Esophagus squamous epithelium (tissue), 5 donors: ENCODE measurements at regions not wholly inside any gene's neighbourhood (a gene's known extent, or its start where the extent isn't known, plus 50 kb on each side); places are given as distances from the start of the nearest gene placed in this dataset.

Experiments used
- DNase-seq: peaks from one replicate; lab custom pipeline; 2025; lab: John Stamatoyannopoulos, UW
- H3K27ac ChIP-seq, 4 donors: fragments of 200-600 bp; sonication (generic); one replicate each; pipeline ENCODE4 v1.5.1; 2016 to 2019; ENCODE audit warnings: mild to moderate bottlenecking in 1 of 4
- H3K27me3 ChIP-seq, 4 donors: fragments of 200-600 bp; sonication (generic); 1 replicate in 3 of 4; 2 replicates in 1 of 4; pipeline versions ENCODE4 v1.5.1 to v1.6.0; 2017 to 2021; ENCODE audit warnings: antibody characterized with exemption in 1 of 4
- H3K36me3 ChIP-seq, 3 donors: fragments of 200-600 bp; sonication (generic); one replicate each; pipeline ENCODE4 v1.5.1; 2016 to 2019
- H3K4me1 ChIP-seq, 3 donors: fragments of 200-600 bp; sonication (generic); one replicate each; pipeline ENCODE4 v1.5.1; 2017 to 2019
- H3K4me3 ChIP-seq, 4 donors: fragments of 200-600 bp; sonication (generic); 1 replicate in 3 of 4; 2 replicates in 1 of 4; pipeline ENCODE4 v1.5.1; 2016 to 2019; ENCODE audit warnings: mild to moderate bottlenecking in 2 of 4, moderate library complexity in 1 of 4
- H3K9me3 ChIP-seq, 3 donors: fragments of 200-600 bp; sonication (generic); one replicate each; pipeline ENCODE4 v1.5.1; 2016 to 2019
- POLR2A ChIP-seq, 4 donors: fragments of 450-650 bp; IDR thresholded peaks; one replicate each; pipeline ENCODE4 v1.6.1; 2017; ENCODE audit warnings: antibody characterized with exemption in 4 of 4, mild to moderate bottlenecking in 4 of 4, moderate library complexity in 3 of 4
- WGBS, 2 donors: methylation state at CpG; one replicate each; pipeline ENCODE4 v1.1.5; 2018; 5-methylcytosine and 5-hydroxymethylcytosine counted together
- intact Hi-C: fragments of 100-400 bp; cut with DNase I; formaldehyde crosslinking; loops from one replicate; pipeline ENCODE4 v1.15.0; 2022
- TF ChIP-seq, protein P1 (sequence below), 6 experiments: fragments of 450-650 bp in 4 of 6; fragments of 200-600 bp in 2 of 6; sonication (generic) in 2 of 6; IDR thresholded peaks; one replicate each; pipeline ENCODE4 v1.5.1; 2016 to 2019; ENCODE audit warnings: antibody characterized with exemption in 6 of 6, mild to moderate bottlenecking in 4 of 6, moderate library complexity in 4 of 6
- donor health status: DM: yes; HTN: yes; CAD: no.

GRCh38 chr3:144866476-144866875, 894.9 kb downstream of the DIPK2A start:
- Histone ChIP-seq H3K36me3 (no peaks in the 10 kb centered on the region), H3K9me3 (no peaks in the 10 kb centered on the region), H3K27ac (no peak overlapping the region), H3K27me3 (no peaks in the 10 kb centered on the region), H3K4me1 (no peaks in the 10 kb centered on the region), H3K4me3 (no peak overlapping the region)
- DNase-seq, result no peak
- 38 to 46% methylated on average over 2 of the region's 2 CpGs for WGBS, 2 donors
- TF ChIP-seq POLR2A (IDR thresholded peaks at IDR 0.05), result no peak
- TF ChIP-seq, protein P1, sequence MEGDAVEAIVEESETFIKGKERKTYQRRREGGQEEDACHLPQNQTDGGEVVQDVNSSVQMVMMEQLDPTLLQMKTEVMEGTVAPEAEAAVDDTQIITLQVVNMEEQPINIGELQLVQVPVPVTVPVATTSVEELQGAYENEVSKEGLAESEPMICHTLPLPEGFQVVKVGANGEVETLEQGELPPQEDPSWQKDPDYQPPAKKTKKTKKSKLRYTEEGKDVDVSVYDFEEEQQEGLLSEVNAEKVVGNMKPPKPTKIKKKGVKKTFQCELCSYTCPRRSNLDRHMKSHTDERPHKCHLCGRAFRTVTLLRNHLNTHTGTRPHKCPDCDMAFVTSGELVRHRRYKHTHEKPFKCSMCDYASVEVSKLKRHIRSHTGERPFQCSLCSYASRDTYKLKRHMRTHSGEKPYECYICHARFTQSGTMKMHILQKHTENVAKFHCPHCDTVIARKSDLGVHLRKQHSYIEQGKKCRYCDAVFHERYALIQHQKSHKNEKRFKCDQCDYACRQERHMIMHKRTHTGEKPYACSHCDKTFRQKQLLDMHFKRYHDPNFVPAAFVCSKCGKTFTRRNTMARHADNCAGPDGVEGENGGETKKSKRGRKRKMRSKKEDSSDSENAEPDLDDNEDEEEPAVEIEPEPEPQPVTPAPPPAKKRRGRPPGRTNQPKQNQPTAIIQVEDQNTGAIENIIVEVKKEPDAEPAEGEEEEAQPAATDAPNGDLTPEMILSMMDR (IDR thresholded peaks at IDR 0.05), result no peak
- intact Hi-C loops, result no loop called here

DNA sequence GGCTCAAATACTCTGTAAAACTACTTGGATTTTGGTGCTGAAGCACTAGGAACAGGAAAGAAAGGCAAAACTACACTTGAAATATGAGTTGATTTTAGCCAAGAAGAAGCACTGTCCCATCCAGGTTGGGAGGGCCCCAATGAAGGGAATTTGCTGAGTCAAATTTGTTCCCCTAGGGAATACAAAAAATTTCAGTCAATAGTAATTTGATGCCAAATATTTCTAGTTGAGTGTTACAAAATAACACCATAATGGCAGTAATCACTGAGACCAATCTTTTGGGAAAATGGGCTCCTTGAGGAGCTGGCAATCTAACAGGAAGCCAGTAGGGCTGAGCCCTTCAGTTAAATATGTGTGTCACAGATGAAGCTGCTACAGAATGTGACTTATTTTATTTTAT, 896.9 kb downstream of the DIPK2A start:
- Histone ChIP-seq H3K36me3 (no peaks in the 10 kb centered on the region), H3K9me3 (no peaks in the 10 kb centered on the region), H3K4me1 (no peaks in the 10 kb centered on the region), H3K27me3 (no peaks in the 10 kb centered on the region), H3K27ac (no peak overlapping the region), H3K4me3 (no peak overlapping the region)
- TF ChIP-seq, protein P1 (IDR thresholded peaks at IDR 0.05), result no peak
- no peak for TF ChIP-seq POLR2A (IDR thresholded peaks at IDR 0.05)
- intact Hi-C loops, result no loop called here
- DNase-seq, result no peak

DNA sequence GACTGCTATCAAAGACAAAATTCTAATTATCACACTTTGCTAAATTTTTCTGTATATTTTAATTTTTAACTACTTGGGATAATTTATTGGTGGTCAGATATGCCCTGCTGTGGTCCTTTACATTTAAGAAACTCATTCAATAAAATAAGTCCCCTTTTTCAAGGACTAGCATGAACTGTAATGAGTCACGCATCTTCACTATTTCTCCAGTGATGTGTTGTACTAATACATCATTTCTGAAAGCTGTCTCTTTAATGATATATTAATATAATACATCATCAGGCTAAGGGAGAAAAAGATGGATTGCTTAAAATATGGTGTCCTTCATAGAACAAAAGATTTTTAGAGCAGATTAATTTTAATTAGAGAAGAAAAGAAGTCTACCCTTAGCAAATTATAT, 901.4 kb downstream of the DIPK2A start:
- no peak overlapping the region for H3K27ac ChIP-seq
- H3K4me1 ChIP-seq, result no peaks in the 10 kb centered on the region
- H3K27me3 ChIP-seq, result no peaks in the 10 kb centered on the region
- H3K9me3 ChIP-seq, result no peaks in the 10 kb centered on the region
- no peak overlapping the region for H3K4me3 ChIP-seq
- H3K36me3 ChIP-seq, result no peaks in the 10 kb centered on the region
- 90 to 95% methylated on average over 1 of the region's 1 CpG for WGBS, 2 donors
- intact Hi-C loops, result no loop called here
- no peak for DNase-seq
- TF ChIP-seq, protein P1 (IDR thresholded peaks at IDR 0.05), result no peak
- no peak for TF ChIP-seq POLR2A (IDR thresholded peaks at IDR 0.05)

GRCh38 chr3:144875211-144875610, 903.6 kb downstream of the DIPK2A start:
- H3K27me3 ChIP-seq, result no peaks in the 10 kb centered on the region
- intact Hi-C loops, result no loop called here
- no peaks in the 10 kb centered on the region for H3K4me1 ChIP-seq
- H3K9me3 ChIP-seq, result no peaks in the 10 kb centered on the region
- no peak overlapping the region for H3K4me3 ChIP-seq
- no peak for DNase-seq
- no peaks in the 10 kb centered on the region for H3K36me3 ChIP-seq
- no peak overlapping the region for H3K27ac ChIP-seq
- no peak for TF ChIP-seq POLR2A (IDR thresholded peaks at IDR 0.05)

- WGBS, 2 donors, result 84 to 87% methylated on average over 9 of the region's 9 CpGs
- intact Hi-C loops, result no loop called here
These were observed 905.7 kb downstream of the DIPK2A start for GRCh38 chr3:144877356-144877755.

More at GRCh38 chr3:144877356-144877755, 905.7 kb downstream of the DIPK2A start:
- TF ChIP-seq, protein P1 (IDR thresholded peaks at IDR 0.05), result no peak
- no peak for TF ChIP-seq POLR2A (IDR thresholded peaks at IDR 0.05)
- Histone ChIP-seq H3K4me1 (no peaks in the 10 kb centered on the region), H3K27me3 (no peaks in the 10 kb centered on the region), H3K4me3 (no peak overlapping the region), H3K27ac (no peak overlapping the region), H3K36me3 (no peaks in the 10 kb centered on the region), H3K9me3 (no peaks in the 10 kb centered on the region)
- no peak for DNase-seq
